ENCODE measurements at regions not wholly inside any gene's neighbourhood (a gene's known extent, or its start where the extent isn't known, plus 50 kb on each side); places are given as distances from the start of the nearest gene placed in this dataset.
A peak's percentile ranks its signal among the peaks of the same experiment; 100 is the strongest.

GRCh38 chr21:28671549-28672195 is 321.0 kb downstream of the LTN1 start:
- intact Hi-C loops (cut with DNase I): no loop called here
- Histone ChIP-seq H3K36me3 (no peaks in the 10 kb centered on the region), H3K27me3 (no peaks in the 10 kb centered on the region), H3K27ac (peak overlapping the region; percentile 71), H3K4me1 (peaks cover 40% of the 10 kb centered on the region), H3K4me3 (no peak overlapping the region), H3K9me3 (no peaks in the 10 kb centered on the region)
- DNase-seq (ENCODE audit: extremely low spot score in 2 of 2): no peak
- TF ChIP-seq POLR2AphosphoS5 (IDR thresholded peaks at IDR 0.05; ENCODE audit: insufficient read depth in 1 of 2, low read depth in 1 of 2): peak in 1 of 2 donors; percentile 57
- TF ChIP-seq POLR2A (IDR thresholded peaks at IDR 0.05): no peak

- no peak for DNase-seq (ENCODE audit: extremely low spot score in 2 of 2)
- H3K27me3 ChIP-seq: no peaks in the 10 kb centered on the region
- peaks cover 24% of the 10 kb centered on the region for H3K4me1 ChIP-seq
- intact Hi-C loops (cut with DNase I): no loop called here
- H3K27ac ChIP-seq: no peak overlapping the region
- TF ChIP-seq POLR2AphosphoS5 (IDR thresholded peaks at IDR 0.05; ENCODE audit: insufficient read depth in 1 of 2, low read depth in 1 of 2) (no peak), POLR2A (IDR thresholded peaks at IDR 0.05) (no peak), CTCF (IDR thresholded peaks at IDR 0.05) (no peak)
- no peak overlapping the region for H3K4me3 ChIP-seq
- H3K9me3 ChIP-seq: no peaks in the 10 kb centered on the region
- no peaks in the 10 kb centered on the region for H3K36me3 ChIP-seq
Measured at GRCh38 chr21:28669971-28670653, 322.6 kb downstream of the LTN1 start.

GRCh38 chr21:28669321-28669720 is 323.4 kb downstream of the LTN1 start:
- Histone ChIP-seq H3K9me3 (no peaks in the 10 kb centered on the region), H3K4me1 (peaks cover 16% of the 10 kb centered on the region), H3K36me3 (no peaks in the 10 kb centered on the region), H3K27ac (no peak overlapping the region), H3K27me3 (no peaks in the 10 kb centered on the region), H3K4me3 (no peak overlapping the region)
- intact Hi-C loops (cut with DNase I): no loop called here
- TF ChIP-seq POLR2A (IDR thresholded peaks at IDR 0.05): no peak
- no peak for TF ChIP-seq CTCF (IDR thresholded peaks at IDR 0.05)
- no peak for TF ChIP-seq POLR2AphosphoS5 (IDR thresholded peaks at IDR 0.05; ENCODE audit: insufficient read depth in 1 of 2, low read depth in 1 of 2)
- no peak for DNase-seq (ENCODE audit: extremely low spot score in 2 of 2)

GRCh38 chr21:28663754-28664153 is 328.9 kb downstream of the LTN1 start:
- H3K27me3 ChIP-seq: no peaks in the 10 kb centered on the region
- TF ChIP-seq POLR2AphosphoS5 (IDR thresholded peaks at IDR 0.05; ENCODE audit: insufficient read depth in 1 of 2, low read depth in 1 of 2) (no peak), POLR2A (IDR thresholded peaks at IDR 0.05) (no peak), CTCF (IDR thresholded peaks at IDR 0.05) (no peak)
- H3K4me1 ChIP-seq: no peaks in the 10 kb centered on the region
- H3K36me3 ChIP-seq: no peaks in the 10 kb centered on the region
- H3K4me3 ChIP-seq: no peak overlapping the region
- intact Hi-C loops (cut with DNase I): no loop called here
- no peaks in the 10 kb centered on the region for H3K9me3 ChIP-seq
- no peak overlapping the region for H3K27ac ChIP-seq
- DNase-seq (ENCODE audit: extremely low spot score in 2 of 2): no peak

- no peaks in the 10 kb centered on the region for H3K9me3 ChIP-seq
- intact Hi-C loops (cut with DNase I): no loop called here
Measured at GRCh38 chr21:28663111-28663693, 329.5 kb downstream of the LTN1 start.

More at GRCh38 chr21:28663111-28663693, 329.5 kb downstream of the LTN1 start:
- no peak for DNase-seq (ENCODE audit: extremely low spot score in 2 of 2)
- H3K27me3 ChIP-seq: no peaks in the 10 kb centered on the region
- H3K36me3 ChIP-seq: no peaks in the 10 kb centered on the region
- H3K4me3 ChIP-seq: no peak overlapping the region
- no peaks in the 10 kb centered on the region for H3K4me1 ChIP-seq
- no peak overlapping the region for H3K27ac ChIP-seq
- TF ChIP-seq POLR2A (IDR thresholded peaks at IDR 0.05) (no peak), POLR2AphosphoS5 (IDR thresholded peaks at IDR 0.05; ENCODE audit: insufficient read depth in 1 of 2, low read depth in 1 of 2) (no peak), CTCF (IDR thresholded peaks at IDR 0.05) (no peak)

Measured in vagina (tissue), 2 donors.